Stimulated activated CD4-positive, alpha-beta T cell treated with anti-CD3 and anti-CD28 coated beads, TNF-alpha, amount 100 ng/mL, for 1 hour (primary cell): ENCODE measurements at regions not wholly inside any gene's neighbourhood (a gene's known extent, or its start where the extent isn't known, plus 50 kb on each side); places are given as distances from the start of the nearest gene placed in this dataset.
"Not testable (repeated sequence)": the region's sequence is repeated elsewhere in the genome, so short reads cannot be mapped to it uniquely, and the experiment has no call there.

Experiments used
- DNase-seq, 3 donors: peaks; one replicate each; pipeline ENCODE4 v3.0.0-alpha.2; 2020; ENCODE audit warnings: low read depth in 3 of 3, low spot score in 1 of 3

DNA sequence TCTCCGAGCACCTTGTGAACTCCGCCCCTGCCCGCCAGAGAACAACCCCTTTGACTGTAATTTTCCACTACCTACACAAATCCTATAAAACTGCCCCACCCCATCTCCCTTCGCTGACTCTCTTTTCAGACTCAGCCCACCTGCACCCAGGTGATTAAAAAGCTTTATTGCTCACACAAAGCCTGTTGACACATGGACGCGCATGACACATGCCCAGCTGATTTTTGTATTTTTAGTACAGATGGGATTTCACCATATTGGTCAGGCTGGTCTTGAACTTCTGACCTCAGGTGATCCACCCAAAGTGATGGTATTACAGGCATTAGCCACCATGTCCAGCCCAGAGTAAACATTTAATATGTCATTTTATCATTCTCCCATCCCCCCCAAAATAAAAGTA is 97.0 kb upstream of the CCNG1 start:
- DNase-seq, result not testable (repeated sequence)

GRCh38 chr5:163342306-163342705 is 95.1 kb upstream of the CCNG1 start:
- DNase-seq, result no peak

DNA sequence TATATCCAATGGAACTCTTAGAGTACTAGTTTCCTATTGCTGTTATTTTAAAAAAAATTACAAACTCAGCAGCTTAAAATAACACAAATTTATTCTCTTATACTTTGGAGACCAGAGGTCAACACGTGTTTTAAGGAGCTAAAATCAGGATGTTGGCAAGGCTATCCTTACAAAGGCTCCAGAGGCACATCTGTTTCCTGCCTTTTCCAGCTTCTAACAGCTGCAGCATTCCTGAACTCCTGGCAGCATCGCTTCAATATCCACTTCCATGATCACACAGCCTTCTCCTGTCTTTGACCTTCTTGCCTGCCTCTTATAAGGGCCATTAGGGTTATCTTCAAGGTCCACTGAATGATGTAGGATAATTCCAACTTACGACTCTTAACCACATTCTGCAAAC is 92.2 kb upstream of the CCNG1 start:
- DNase-seq, result no peak

GRCh38 chr5:163347671-163348070 is 89.7 kb upstream of the CCNG1 start:
- DNase-seq, result peak in 1 of 3 donors; percentile 5

- no peak for DNase-seq
These were observed 87.3 kb upstream of the CCNG1 start for GRCh38 chr5:163350083-163350482.

GRCh38 chr5:163352531-163352930 is 84.9 kb upstream of the CCNG1 start:
- DNase-seq, result no peak

DNA sequence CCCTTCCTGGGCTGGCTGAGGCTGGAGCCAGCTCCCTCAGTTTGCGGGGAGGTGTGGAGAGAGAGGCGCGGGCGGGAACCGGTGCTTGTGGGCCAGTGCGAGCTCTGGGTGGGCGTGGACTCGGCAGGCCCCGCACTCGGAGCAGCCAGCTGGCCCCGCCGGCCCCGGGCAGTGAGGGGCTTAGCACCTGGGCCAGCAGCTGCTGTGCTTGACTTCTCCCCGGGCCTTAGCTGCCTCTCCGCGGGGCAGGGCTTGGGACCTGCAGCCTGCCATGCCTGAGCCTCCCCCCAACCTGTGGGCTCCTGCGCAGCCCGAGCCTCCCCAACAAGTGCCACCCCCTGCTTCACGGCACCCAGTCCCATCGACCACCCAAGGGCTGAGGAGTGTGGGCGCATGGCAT is 81.6 kb upstream of the CCNG1 start:
- DNase-seq, result not testable (repeated sequence)

- DNase-seq, result no peak
These were observed 79.8 kb upstream of the CCNG1 start for GRCh38 chr5:163357636-163358035.

DNA sequence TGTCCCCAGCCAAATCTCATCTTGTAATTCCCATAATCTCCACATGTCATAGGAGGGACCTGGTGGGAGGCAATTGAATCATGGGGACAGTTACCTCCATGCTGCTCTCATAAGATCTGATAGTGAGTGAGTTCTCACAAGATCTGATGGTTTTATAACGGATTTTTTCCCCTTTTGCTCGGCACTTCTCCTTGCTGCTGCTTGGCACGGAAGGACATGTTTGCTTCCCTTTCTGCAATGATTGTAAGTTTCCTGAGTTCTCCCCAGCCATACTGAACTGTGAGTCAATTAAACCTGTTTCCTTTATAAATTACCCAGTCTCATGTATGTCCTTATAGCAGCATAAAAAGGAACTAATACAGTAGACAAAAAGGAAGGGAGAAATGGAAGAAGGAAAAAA is 76.7 kb upstream of the CCNG1 start:
- DNase-seq, result no peak

DNA sequence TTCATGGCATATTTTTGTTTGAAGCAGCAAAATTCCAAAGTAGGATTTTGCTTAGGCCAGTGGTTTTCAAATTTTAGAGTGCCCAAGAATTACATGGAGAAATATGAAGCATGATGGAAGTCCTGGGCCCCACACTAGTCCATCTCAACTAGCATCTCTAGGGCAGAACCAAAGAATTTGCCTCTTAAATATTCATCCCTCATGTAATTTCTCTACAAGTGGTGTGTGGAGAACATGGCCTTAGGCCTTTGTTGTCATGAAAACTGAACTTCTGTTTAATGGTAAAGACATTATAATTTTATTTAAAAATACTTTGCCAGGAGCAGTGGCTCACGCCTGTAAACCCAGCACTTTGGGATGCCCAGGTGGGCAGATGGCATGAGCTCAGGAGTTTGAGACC is 75.9 kb upstream of the CCNG1 start:
- no peak for DNase-seq

DNA sequence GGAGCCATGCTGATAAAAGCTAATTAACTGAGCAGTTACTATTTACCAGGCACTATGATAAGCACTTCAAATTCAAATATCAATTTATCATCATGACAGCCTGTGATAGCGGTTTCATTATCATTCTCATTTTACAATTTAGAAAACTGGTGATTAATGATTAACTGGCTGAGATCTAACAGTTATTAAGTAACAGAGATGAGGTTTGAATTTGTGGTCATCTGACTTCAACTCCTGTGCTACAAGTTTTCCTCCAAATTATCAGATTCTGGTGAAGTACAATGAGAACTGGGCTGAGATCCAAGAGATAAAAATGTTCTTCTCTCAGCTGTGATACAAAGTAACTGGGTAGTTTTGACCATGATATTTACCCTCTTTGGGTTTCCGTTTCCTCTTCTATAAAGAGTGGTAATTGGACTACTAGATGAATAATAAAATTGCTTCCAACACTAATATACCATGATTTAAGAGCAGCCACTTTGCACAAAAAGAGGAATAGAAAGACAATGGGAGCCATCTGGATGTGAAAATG is 74.5 kb upstream of the CCNG1 start:
- DNase-seq, result no peak

GRCh38 chr5:163363389-163363788 is 74.0 kb upstream of the CCNG1 start:
- no peak for DNase-seq

DNA sequence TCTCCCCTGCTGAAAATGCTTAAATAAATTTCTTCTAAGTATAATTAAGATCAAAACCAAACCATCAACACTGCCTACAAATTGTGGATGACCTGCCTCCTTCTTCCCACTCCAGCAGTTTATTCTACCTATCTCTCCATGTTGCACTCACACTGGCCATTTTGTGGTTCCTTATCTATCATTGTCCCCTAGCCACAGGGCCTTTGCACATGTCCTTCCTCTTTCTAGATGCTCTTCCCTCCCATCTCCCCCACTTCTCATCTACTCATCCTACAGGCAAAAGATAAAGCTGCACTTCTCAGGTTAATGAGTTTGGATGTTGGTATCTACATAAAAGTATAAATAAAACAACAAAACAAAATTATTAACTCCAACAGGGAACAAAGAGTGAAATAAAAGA is 70.6 kb upstream of the CCNG1 start:
- no peak for DNase-seq

GRCh38 chr5:163369776-163370385 is 67.5 kb upstream of the CCNG1 start:
- no peak for DNase-seq

- DNase-seq, result no peak
These were observed 63.8 kb upstream of the CCNG1 start for GRCh38 chr5:163373436-163374084.

GRCh38 chr5:163377982-163378381 is 59.4 kb upstream of the CCNG1 start:
- no peak for DNase-seq

DNA sequence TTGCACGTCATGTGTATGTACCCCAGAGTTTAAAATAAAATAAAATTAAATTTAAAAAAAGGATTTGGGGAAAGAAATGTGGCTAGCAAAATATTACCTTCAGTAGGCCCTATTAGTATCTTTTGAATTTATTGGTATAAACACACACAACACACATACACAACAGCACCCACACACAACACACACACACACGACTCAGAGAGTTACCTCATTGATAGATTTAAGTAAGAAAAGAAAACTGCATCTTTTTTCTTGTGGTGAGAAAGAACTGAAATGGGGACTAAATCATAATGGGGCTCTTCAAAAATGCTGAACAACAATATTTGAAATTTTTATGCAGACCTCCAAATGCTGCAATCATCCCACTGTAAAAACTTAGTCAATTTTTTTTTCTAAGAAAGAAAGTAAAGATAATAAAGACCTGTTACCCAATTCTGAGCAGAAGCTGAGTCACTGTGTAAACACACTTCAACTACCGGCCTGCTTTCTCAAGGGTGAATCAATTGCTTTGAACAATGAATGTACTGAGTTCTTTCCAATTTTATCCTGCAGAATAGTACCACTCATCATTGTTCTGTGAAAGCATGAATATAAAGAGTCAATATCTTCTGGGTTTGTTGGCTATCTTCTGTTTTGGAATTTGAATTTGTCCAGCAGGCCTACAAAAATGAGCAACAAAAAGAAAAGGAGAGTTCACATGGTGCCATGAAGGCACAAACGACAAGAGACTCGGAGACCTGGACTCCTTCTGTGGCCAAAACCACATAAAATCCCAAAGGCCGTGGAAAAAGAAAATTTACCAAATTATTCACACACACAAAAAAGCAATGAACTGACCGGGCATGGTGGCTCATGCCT is 57.9 kb upstream of the CCNG1 start:
- DNase-seq, result no peak

- DNase-seq, result no peak
These were observed 55.6 kb upstream of the CCNG1 start for GRCh38 chr5:163381832-163382231.

DNA sequence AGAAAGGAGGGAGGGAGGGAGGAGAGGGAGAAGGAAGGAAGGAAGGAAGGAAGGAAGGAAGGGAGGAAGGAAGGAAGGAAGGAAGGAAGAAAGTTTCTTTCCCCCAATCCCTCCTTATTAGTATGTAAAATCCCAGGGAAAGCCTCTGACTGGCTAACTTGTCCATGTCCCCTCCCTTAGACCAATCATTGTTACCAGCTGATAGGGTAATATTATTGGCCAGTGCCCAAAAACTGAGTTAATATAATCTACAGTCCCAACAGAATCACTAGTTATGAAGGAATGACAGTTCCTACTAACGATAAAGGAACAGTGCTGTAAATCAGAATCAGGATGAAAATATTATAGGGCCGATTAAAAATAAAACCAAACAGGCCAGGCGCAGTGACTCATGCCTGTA is 53.6 kb upstream of the CCNG1 start:
- no peak for DNase-seq

DNA sequence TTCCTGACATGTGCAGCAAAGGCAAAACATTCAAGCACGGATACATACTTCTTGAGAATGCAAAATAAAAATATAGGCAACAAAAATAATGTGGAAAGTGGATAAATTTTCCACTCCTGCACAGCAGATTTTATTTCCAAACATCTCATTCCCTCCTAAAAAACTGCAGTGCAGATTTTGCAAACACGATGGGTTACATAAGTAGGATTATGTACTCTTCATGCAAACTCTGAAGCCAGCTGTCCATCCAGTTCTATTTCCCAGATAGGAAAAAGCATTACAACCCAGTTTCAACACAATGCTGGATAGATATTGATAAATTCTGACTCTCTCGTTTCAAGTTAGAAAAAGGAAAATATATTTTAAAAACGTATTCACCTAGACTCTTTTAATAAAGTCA is 52.7 kb upstream of the CCNG1 start:
- no peak for DNase-seq

DNA sequence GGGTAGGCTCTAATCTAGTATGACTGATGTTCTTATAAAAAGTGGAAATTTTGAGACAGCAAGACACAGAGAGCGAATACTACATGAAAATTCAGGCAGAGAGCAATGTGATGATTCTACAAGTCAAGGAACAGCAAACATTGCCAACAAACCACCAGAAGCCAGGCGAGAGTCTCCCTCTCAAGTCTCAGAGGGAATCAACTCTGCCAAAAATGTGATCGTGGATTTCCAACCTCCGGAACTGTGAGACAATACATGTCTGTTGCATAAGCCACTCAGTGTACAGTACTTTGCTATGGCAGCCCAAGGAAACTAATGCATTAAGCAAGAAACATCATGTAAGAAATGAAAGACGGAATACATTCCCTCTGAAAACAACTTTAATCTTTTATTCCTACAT is 52.1 kb upstream of the CCNG1 start:
- no peak for DNase-seq

- DNase-seq, result no peak
These were observed 51.6 kb upstream of the CCNG1 start for GRCh38 chr5:163385824-163386223.
